ENCODE measurements at regions not wholly inside any gene's neighbourhood (a gene's known extent, or its start where the extent isn't known, plus 50 kb on each side); places are given as distances from the start of the nearest gene placed in this dataset.

DNA sequence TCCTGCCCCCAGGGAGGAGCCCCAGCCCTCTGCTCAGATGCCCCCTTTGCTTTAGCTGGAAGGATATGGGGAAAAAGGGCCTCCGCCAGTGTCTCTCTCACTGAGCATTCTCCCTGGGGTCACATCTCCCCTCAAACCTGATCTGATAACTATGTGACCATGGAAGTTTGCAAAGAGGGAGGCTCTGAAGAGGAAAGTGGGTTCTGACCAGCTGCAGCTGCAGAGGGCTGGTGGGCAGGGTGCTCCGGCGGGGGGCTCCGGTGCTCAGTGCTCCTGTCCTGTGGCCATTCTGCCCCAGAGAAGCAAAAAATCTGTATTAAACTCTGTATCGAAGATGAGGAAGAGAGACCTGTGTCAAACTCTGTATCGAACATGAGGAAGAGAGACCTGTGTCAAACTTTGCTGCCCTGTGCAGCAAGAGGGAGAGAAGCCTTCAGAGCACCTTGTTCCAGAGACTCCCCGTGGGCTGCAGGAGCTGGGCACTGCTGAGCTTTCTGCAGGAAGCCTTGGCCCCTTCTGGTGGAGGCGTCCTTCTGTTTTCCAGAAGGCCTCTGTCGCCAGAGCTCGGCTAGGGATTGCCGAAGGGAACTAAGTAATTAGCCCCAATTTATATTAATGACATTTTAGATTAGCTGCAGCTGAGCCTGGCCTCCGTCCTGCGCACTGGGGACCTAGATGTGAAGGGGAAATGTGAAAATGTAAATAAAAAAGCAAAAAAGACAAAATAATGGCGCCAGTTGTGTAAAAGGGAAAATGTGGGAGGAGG, 186.2 kb upstream of the C1orf174 start:
- TF ChIP-seq EZH2 (IDR thresholded peaks at IDR 0.05) (no peak), POLR2AphosphoS5 (IDR thresholded peaks at IDR 0.05; ENCODE audit: borderline replicate concordance, low read depth, low read length) (no peak)
